ENCODE measurements at regions not wholly inside any gene's neighbourhood (a gene's known extent, or its start where the extent isn't known, plus 50 kb on each side); places are given as distances from the start of the nearest gene placed in this dataset.

GRCh38 chr9:119441832-119442231 is 72.6 kb upstream of the BRINP1 start:
- no peak for DNase-seq

GRCh38 chr9:119441338-119441737 is 72.1 kb upstream of the BRINP1 start:
- no peak for DNase-seq

GRCh38 chr9:119436261-119436660 is 67.0 kb upstream of the BRINP1 start:
- no peak for DNase-seq

- DNase-seq, result no peak
Observed at GRCh38 chr9:119435076-119435475, 65.8 kb upstream of the BRINP1 start.

- no peak for DNase-seq
Observed at GRCh38 chr9:119432428-119432827, 63.2 kb upstream of the BRINP1 start.

GRCh38 chr9:119429302-119429701 is 60.1 kb upstream of the BRINP1 start:
- DNase-seq, result no peak

- no peak for DNase-seq
Observed at GRCh38 chr9:119420231-119420630, 51.0 kb upstream of the BRINP1 start.
